ENCODE measurements at regions not wholly inside any gene's neighbourhood (a gene's known extent, or its start where the extent isn't known, plus 50 kb on each side); places are given as distances from the start of the nearest gene placed in this dataset.

DNA sequence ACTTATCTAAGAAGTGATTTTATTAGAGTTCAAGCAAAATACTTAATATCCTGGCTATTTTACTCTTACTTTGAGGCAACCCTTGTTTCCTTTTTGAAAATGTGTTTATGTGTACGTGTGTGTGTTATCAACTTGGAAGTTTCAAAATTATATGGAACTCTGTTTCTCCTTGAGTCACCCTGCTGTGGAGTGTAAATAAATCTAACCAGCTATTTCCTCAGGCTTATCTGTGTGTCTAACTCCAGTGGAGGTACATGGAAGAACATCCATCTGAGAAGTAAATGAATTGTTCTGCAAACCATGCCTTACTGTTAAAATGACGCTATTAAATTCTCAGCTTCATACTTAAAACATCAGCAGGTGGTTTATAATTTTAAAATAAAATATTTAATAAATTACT, 583.4 kb upstream of the SLITRK5 start:
- no peak for TF ChIP-seq EZH2phosphoT487 (IDR thresholded peaks at IDR 0.05; ENCODE audit: borderline replicate concordance, low read depth, low read length)
- TF ChIP-seq, protein P1, sequence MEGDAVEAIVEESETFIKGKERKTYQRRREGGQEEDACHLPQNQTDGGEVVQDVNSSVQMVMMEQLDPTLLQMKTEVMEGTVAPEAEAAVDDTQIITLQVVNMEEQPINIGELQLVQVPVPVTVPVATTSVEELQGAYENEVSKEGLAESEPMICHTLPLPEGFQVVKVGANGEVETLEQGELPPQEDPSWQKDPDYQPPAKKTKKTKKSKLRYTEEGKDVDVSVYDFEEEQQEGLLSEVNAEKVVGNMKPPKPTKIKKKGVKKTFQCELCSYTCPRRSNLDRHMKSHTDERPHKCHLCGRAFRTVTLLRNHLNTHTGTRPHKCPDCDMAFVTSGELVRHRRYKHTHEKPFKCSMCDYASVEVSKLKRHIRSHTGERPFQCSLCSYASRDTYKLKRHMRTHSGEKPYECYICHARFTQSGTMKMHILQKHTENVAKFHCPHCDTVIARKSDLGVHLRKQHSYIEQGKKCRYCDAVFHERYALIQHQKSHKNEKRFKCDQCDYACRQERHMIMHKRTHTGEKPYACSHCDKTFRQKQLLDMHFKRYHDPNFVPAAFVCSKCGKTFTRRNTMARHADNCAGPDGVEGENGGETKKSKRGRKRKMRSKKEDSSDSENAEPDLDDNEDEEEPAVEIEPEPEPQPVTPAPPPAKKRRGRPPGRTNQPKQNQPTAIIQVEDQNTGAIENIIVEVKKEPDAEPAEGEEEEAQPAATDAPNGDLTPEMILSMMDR (conservative IDR thresholded peaks at IDR 0.05; ENCODE audit: low read length) = no peak
- POLR2A ChIA-PET = no interaction called here
- no peaks in the 10 kb centered on the region for H3K9me3 ChIP-seq (ENCODE audit: low read length)
- H4K20me1 ChIP-seq (ENCODE audit: insufficient read depth, low read length) = no peaks in the 10 kb centered on the region
- H2AFZ ChIP-seq (ENCODE audit: low read length) = no peak overlapping the region
- H3K4me3 ChIP-seq (ENCODE audit: low read depth, low read length, poor library complexity, severe bottlenecking) = no peak overlapping the region
- H3K36me3 ChIP-seq (ENCODE audit: insufficient read depth, low read length) = no peaks in the 10 kb centered on the region
- H3K27ac ChIP-seq (ENCODE audit: low read depth, low read length, poor library complexity, severe bottlenecking) = no peak overlapping the region
- intact Hi-C loops (cut with micrococcal nuclease; ENCODE audit: unreplicated experiment) = no loop called here
- CTCF ChIA-PET (ENCODE audit: unreplicated experiment) = no interaction called here
- H3K4me2 ChIP-seq (ENCODE audit: low read length) = no peak overlapping the region
- no TSS peak for BruUV-seq (replicated peaks)
- H3K9me2 ChIP-seq (ENCODE audit: insufficient read depth, low read length) = no peaks in the 10 kb centered on the region
- DNase-seq (ENCODE audit: low spot score) = no peak
- H3K79me2 ChIP-seq (ENCODE audit: insufficient read depth, low read depth, low read length) = no peaks in the 10 kb centered on the region
- H3K4me1 ChIP-seq (ENCODE audit: insufficient read depth, low read length, poor library complexity, severe bottlenecking) = no peaks in the 10 kb centered on the region

DNA sequence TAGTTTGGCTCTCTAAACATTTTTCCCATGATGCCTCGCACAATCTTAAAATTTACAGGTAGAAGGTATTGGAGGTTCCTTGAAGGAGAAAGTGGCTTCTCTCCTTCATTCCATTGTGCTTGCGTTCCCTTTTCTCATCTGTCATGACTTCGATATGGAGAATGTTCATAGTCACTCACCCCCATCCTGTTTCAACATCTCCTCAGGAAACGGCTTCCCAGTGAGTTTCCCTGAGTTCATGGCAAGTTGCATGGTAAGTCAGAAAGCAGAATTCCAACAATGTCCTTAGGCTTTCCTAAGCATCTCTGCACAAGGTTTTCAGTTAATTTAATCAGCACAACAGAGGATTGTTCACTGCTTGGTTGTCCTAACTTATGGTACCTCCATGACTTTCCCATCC, 581.8 kb upstream of the SLITRK5 start:
- Histone ChIP-seq H3K4me3 (ENCODE audit: low read depth, low read length, poor library complexity, severe bottlenecking) (no peak overlapping the region), H3K36me3 (ENCODE audit: insufficient read depth, low read length) (no peaks in the 10 kb centered on the region), H3K9me2 (ENCODE audit: insufficient read depth, low read length) (no peaks in the 10 kb centered on the region), H3K4me2 (ENCODE audit: low read length) (no peak overlapping the region), H3K4me1 (ENCODE audit: insufficient read depth, low read length, poor library complexity, severe bottlenecking) (no peaks in the 10 kb centered on the region), H2AFZ (ENCODE audit: low read length) (no peak overlapping the region), H3K27ac (ENCODE audit: low read depth, low read length, poor library complexity, severe bottlenecking) (no peak overlapping the region), H4K20me1 (ENCODE audit: insufficient read depth, low read length) (no peaks in the 10 kb centered on the region), H3K9me3 (ENCODE audit: low read length) (no peaks in the 10 kb centered on the region), H3K79me2 (ENCODE audit: insufficient read depth, low read depth, low read length) (no peaks in the 10 kb centered on the region)
- TF ChIP-seq, protein P1 (conservative IDR thresholded peaks at IDR 0.05; ENCODE audit: low read length) = no peak
- no peak for TF ChIP-seq EZH2phosphoT487 (IDR thresholded peaks at IDR 0.05; ENCODE audit: borderline replicate concordance, low read depth, low read length)
- CTCF ChIA-PET (ENCODE audit: unreplicated experiment) = no interaction called here
- no peak for DNase-seq (ENCODE audit: low spot score)
- POLR2A ChIA-PET = no interaction called here
- intact Hi-C loops (cut with micrococcal nuclease; ENCODE audit: unreplicated experiment) = no loop called here
- no TSS peak for BruUV-seq (replicated peaks)

DNA sequence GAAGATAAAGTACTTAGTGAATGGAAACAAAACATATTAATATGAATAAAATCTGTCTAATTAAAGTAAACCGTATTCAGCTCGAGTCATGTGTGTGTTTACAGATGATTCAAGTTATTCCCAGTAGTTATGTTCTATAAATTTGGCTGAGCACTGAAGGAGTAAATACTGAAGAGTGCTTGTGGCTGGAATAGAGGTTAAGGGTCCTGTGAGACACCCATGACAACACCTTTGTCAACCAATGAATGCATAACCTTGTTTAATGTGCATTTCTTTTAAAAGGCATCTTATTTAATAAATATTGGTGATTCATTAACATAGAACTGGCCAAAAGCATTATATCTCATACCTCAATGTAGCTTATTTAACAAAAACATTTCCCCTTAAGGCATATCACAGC, 577.8 kb upstream of the SLITRK5 start:
- no peak for TF ChIP-seq EZH2phosphoT487 (IDR thresholded peaks at IDR 0.05; ENCODE audit: borderline replicate concordance, low read depth, low read length)
- TF ChIP-seq, protein P1 (conservative IDR thresholded peaks at IDR 0.05; ENCODE audit: low read length) = no peak
- no TSS peak for BruUV-seq (replicated peaks)
- no peak overlapping the region for H3K4me2 ChIP-seq (ENCODE audit: low read length)
- intact Hi-C loops (cut with micrococcal nuclease; ENCODE audit: unreplicated experiment) = no loop called here
- POLR2A ChIA-PET = interaction anchor here (0.6 kb wide), 1 partner anchor 115 kb away, joined by 4 read pairs; no protein-coding TSS in a partner anchor
- H3K36me3 ChIP-seq (ENCODE audit: insufficient read depth, low read length) = no peaks in the 10 kb centered on the region
- no peaks in the 10 kb centered on the region for H4K20me1 ChIP-seq (ENCODE audit: insufficient read depth, low read length)
- no peak for DNase-seq (ENCODE audit: low spot score)
- H3K79me2 ChIP-seq (ENCODE audit: insufficient read depth, low read depth, low read length) = no peaks in the 10 kb centered on the region
- H3K4me3 ChIP-seq (ENCODE audit: low read depth, low read length, poor library complexity, severe bottlenecking) = no peak overlapping the region
- H3K27ac ChIP-seq (ENCODE audit: low read depth, low read length, poor library complexity, severe bottlenecking) = no peak overlapping the region
- H3K4me1 ChIP-seq (ENCODE audit: insufficient read depth, low read length, poor library complexity, severe bottlenecking) = no peaks in the 10 kb centered on the region
- CTCF ChIA-PET (ENCODE audit: unreplicated experiment) = no interaction called here
- no peaks in the 10 kb centered on the region for H3K9me3 ChIP-seq (ENCODE audit: low read length)
- no peak overlapping the region for H2AFZ ChIP-seq (ENCODE audit: low read length)
- no peaks in the 10 kb centered on the region for H3K9me2 ChIP-seq (ENCODE audit: insufficient read depth, low read length)
